ENCODE measurements at regions not wholly inside any gene's neighbourhood (a gene's known extent, or its start where the extent isn't known, plus 50 kb on each side); places are given as distances from the start of the nearest gene placed in this dataset.
"Not testable (repeated sequence)": the region's sequence is repeated elsewhere in the genome, so short reads cannot be mapped to it uniquely, and the experiment has no call there.

GRCh38 chrX:222800-223513, 58.2 kb upstream of the PLCXD1 start:
- ATAC-seq: peak; percentile 53

DNA sequence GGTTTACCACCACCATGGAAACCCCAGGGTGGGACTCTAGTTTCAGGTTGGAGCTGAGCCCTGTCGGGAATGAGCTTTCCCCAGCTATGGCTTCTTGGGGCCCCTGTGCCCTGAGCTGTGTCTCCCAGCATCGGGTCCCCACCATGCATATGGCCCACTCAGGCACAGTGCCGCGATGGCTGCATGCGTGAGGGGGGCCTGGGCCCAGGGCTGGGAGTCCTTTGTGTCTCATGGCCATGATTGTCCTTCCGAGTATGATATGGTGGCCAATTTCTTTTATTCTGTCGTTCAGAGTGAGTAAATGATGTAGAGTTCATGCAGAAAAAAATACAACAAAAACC, 57.7 kb upstream of the PLCXD1 start:
- ATAC-seq: not testable (repeated sequence)

DNA sequence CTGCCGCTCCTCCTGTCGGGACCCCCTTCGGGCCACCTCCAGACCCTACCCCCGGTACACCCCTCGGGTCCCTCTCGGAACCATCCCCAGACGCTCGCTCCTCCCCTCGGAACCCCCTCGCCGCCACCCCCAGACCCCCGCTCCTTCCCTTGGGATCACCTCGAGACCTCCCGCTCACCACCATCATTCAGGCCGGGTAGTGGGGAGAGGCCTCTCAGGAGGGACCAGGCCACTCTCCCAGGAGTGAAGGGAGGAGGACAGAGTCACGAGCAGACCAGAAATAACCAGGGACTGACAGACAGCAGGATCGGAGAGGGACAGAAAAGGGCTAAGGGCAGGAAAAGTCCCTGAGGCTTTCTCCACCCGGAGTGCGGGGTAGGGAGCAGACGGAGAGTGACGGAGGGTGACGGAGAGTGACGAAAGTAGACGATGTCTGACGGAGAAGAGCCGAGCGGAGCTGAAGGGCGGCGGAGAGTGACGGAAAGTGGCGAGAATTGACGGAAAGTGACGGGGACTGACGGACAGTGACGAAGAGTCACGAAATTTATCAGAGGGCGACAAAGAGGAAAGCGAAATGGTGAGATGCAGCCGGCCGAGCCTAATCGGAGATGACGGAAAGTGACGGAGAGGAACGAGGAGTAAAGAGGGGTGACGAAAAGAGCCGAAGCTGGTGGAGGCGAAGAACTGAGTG, 54.6 kb upstream of the PLCXD1 start:
- peak; percentile 84 for ATAC-seq

DNA sequence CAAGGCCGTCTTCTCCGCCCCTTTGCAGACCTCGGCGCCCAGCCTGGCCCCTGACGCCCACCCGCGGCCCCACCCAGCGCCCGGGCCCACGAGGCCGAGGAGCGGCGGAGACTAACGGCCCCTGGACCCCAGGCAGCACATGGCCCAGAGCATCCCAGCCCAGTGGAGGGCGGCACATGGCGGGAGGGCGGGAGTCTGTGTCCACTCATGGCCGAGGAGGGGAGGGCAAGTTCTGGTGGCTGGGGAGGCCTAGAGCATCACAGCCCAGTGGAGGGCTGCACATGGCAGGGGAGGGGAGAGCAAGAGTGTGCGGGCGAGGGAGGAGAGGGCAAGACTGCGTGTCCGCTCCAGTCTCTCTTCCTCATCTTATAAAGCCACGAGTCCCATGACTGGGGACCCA, 53.8 kb upstream of the PLCXD1 start:
- not testable (repeated sequence) for ATAC-seq

All from esophagus mucosa (tissue), 1 donor.